GM13976 (cell line): ENCODE measurements at regions not wholly inside any gene's neighbourhood (a gene's known extent, or its start where the extent isn't known, plus 50 kb on each side); places are given as distances from the start of the nearest gene placed in this dataset.

Experiments
- DNase-seq: peaks from one replicate; pipeline ENCODE4 v3.0.0; 2012; ENCODE audit warnings: low spot score
- in situ Hi-C: fragments of 300-500 bp; cut with MboI; formaldehyde crosslinking; loops from one replicate; pipeline ENCODE4 v1.12.0; 2022; ENCODE audit warnings: low sequenced_read_pairs, mixed read lengths, inconsistent platforms; ENCODE audit not compliant: unreplicated experiment
- TF ChIP-seq, protein P1 (sequence below): IDR thresholded peaks from 2 replicates; pipeline ENCODE4 v1.5.1; 2012; ENCODE audit warnings: borderline replicate concordance, mild to moderate bottlenecking; ENCODE audit not compliant: insufficient read depth; ENCODE audit errors: extremely low read depth, missing control alignments, control extremely low read depth

DNA sequence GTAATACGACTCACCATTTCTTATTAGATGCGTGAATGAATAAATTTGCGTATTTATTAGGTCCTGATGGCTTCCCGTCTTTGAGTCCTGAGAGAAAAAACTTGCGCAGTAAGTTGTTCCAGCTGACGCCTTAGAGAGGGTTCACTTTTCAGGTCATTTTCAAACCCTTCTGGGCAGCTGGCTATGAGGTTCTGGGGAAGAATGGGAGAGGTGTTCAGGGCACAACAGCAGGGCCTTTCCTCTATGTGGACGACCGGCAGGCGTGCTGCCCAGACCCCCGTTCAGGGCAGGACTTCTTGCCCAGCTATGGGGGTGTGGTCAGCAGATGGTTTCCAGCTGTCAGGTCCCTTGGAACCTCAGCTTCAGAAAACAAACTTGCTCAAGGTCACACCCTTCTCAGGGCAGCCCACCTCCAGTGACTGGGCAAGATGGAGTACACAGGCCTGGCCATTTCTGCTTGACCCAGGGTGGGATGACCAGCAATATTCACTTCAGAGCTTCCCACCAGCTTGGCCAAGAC is 61.1 kb upstream of the TNP1 start:
- in situ Hi-C loops: no loop called here

DNA sequence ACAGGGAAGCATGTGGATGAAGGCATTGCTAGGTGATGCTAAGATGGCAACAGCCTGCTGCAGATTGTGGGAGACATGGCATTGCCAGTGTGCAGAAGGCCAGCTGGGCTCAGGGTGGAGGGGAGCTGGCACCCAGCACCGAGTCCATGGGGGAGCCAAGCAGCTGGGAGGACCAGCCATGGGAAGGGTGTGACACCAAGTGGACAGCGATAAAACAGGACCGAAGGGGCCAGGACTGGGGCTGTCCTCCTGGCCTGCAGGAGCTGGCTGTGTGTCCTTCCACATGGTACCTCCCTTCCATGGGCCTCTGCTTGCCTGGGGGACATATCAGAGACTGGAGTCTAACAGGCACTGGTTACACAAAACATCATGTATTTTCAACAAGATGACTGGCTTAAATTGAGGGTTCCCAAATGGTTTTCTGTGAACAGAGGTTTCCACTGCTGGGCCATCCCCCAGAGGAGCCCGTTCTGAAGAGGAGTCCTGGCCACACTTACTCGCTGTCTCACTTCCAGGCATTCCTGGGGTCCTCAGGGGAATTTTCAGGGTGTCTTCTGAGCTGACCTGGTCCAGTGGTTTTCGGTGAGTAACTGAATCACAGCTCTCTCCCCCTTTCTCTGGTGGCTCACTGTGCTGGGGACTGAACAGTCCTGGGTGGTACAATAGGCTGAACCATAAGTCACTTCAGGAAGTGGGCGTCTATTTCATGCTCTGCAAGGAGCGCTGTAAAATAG is 60.4 kb upstream of the TNP1 start:
- DNase-seq: no peak
- in situ Hi-C loops: no loop called here
- TF ChIP-seq, protein P1, sequence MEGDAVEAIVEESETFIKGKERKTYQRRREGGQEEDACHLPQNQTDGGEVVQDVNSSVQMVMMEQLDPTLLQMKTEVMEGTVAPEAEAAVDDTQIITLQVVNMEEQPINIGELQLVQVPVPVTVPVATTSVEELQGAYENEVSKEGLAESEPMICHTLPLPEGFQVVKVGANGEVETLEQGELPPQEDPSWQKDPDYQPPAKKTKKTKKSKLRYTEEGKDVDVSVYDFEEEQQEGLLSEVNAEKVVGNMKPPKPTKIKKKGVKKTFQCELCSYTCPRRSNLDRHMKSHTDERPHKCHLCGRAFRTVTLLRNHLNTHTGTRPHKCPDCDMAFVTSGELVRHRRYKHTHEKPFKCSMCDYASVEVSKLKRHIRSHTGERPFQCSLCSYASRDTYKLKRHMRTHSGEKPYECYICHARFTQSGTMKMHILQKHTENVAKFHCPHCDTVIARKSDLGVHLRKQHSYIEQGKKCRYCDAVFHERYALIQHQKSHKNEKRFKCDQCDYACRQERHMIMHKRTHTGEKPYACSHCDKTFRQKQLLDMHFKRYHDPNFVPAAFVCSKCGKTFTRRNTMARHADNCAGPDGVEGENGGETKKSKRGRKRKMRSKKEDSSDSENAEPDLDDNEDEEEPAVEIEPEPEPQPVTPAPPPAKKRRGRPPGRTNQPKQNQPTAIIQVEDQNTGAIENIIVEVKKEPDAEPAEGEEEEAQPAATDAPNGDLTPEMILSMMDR: no peak

More for the DNA sequence above, 61.1 kb upstream of the TNP1 start:
- TF ChIP-seq, protein P1: no peak
- DNase-seq: no peak

DNA sequence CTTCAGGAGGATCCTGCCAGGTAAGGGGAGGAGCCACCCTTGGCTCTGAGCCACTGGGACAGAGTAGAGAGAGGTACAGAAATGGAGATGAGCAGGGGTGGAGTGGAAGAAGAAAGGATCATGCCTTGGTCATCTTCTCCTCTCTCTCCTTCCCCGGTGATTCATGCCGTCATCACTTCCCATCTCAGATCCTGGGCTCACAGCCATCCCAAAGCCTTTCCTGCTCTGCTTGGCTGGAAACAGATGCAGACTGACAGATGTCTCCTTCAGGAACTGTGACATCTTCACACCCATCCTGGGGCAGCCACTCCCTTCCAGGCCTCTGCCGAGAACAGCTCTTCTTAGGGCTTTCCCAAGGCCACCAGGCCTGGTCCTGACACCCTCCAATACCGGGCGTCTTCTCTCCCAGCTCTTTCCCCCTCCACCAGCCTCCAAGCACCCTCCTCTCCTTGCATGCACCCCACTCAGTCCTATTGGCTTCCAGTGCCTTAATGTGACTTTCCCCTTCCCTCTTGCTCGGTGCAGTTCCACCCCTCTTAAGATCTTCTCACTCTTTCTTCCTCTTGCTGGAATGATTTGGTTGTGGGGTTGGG is 58.3 kb upstream of the TNP1 start:
- DNase-seq: no peak
- in situ Hi-C loops: no loop called here
- TF ChIP-seq, protein P1: no peak

DNA sequence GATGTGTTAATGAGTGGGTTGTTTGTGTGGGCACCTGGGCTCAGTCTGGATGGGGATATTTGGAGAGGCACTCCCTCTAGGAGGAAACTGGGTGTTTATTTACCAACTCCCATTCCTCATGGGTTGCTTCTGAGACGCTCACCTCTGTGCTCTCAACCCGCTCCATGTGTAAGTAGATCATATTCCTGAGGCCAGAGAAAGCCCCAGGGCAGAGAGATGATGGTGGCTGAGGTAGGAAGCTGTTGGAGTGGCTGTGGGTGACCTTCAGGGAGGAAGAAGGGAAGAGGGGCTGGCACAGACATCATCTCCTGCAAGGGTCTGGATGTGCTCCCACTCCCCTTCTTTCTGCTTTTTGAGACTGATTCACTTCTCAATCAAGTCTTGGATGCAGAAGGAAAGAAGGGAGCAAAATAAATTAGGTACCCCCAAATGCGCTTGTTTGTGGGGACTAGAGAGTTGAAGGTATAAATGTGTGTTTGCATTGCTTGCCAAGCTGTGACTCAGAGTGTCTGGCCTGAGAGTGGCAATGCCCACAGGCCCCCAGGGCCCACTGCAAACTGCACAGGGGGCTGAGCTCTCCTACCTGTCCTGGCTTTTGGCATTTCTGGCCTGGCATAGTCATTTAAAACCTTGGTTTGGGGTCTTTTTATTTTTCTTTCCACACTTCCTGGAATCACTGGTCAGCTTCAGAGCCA is 57.2 kb upstream of the TNP1 start:
- in situ Hi-C loops: no loop called here
- DNase-seq: no peak
- TF ChIP-seq, protein P1: no peak

DNA sequence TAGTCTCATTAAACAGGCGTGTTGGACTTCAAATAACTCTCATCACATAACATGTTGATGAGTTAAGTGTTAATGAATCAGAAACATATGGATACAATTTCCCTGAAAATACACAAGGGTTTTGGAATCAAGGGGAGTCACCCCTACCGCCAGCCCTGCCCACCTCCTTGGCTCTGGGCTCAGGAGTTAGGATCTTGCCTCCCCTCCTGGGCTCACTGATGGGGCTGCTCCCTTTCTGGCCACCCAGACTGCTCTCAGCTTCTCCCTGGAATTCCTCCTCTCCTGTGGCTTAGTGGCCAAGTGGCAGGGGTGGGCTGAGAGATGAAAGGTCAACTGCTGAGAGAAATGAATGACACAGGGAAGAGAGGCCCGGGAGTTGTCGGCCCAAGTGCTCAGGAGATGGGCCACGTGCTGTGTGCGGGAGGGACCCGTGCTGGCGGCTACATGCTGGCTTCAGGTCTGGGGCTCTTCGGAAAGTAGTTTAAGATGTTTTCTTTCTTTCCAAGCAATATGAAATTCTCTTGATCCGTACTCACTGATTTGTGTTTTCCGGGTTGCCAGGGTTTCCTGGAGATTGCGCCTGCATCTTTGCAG is 55.8 kb upstream of the TNP1 start:
- TF ChIP-seq, protein P1: no peak
- no peak for DNase-seq
- in situ Hi-C loops: no loop called here

DNA sequence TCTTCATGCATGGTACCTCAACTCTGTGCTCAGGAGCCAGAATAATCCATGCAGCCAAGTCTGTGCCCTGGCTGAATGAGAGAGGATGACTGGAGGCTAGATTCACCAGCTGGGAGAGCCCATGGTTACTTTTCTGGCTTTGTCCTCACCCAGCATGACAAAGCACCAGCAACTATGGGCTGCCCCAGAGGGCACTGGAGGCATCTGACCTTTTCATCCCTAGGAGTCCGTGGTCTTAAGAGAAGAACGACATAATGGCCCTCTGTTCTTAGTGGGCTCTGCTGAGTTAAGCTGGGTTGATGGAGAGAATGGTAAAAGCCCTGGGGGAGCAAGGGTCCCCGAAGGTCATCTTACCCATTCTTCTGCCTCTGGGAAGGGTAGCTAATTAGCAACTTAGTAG is 54.6 kb upstream of the TNP1 start:
- no peak for DNase-seq
- in situ Hi-C loops: no loop called here

More for the DNA sequence above, 54.6 kb upstream of the TNP1 start:
- TF ChIP-seq, protein P1: no peak
